Activated T-helper 17 cell treated with anti-CD3 and anti-CD28 coated beads, Interleukin-2, amount 50 U/mL, for 72 hours (primary cell): ENCODE measurements at regions not wholly inside any gene's neighbourhood (a gene's known extent, or its start where the extent isn't known, plus 50 kb on each side); places are given as distances from the start of the nearest gene placed in this dataset.
A peak's percentile ranks its signal among the peaks of the same experiment; 100 is the strongest.

Experiments
- ATAC-seq: fragments of 150-1000 bp; cut with Tn5 transposase; replicated peaks from 2 replicates; pipeline ENCODE4 v1.10.0; 2021; ENCODE audit warnings: mild to moderate bottlenecking, moderate library complexity
- H3K27ac Mint-ChIP-seq: one replicate; pipeline ENCODE4 v1.8.0; 2022; ENCODE audit warnings: mixed read lengths
- H3K27me3 Mint-ChIP-seq: one replicate; pipeline ENCODE4 v1.8.0; 2022; ENCODE audit warnings: mixed read lengths
- H3K36me3 Mint-ChIP-seq: one replicate; pipeline ENCODE4 v1.8.0; 2022; ENCODE audit warnings: low read depth, mild to moderate bottlenecking, mixed read lengths
- H3K4me1 Mint-ChIP-seq: one replicate; pipeline ENCODE4 v1.8.0; 2022; ENCODE audit warnings: mixed read lengths
- H3K4me3 Mint-ChIP-seq: one replicate; pipeline ENCODE4 v1.8.0; 2022; ENCODE audit warnings: mild to moderate bottlenecking, mixed read lengths
- H3K9me3 Mint-ChIP-seq: one replicate; pipeline ENCODE4 v1.8.0; 2022; ENCODE audit warnings: mixed read lengths

GRCh38 chr14:94934276-94934810 lies 164.4 kb upstream of the GSC start:
- H3K4me3 Mint-ChIP-seq: no peak overlapping the region
- H3K36me3 Mint-ChIP-seq: no peaks in the 10 kb centered on the region
- ATAC-seq: no peak
- peaks cover 5% of the 10 kb centered on the region for H3K4me1 Mint-ChIP-seq
- H3K27ac Mint-ChIP-seq: no peak overlapping the region
- peaks cover 4% of the 10 kb centered on the region for H3K27me3 Mint-ChIP-seq
- no peaks in the 10 kb centered on the region for H3K9me3 Mint-ChIP-seq

GRCh38 chr14:94933486-94933885 lies 163.6 kb upstream of the GSC start:
- Mint-ChIP-seq H3K27me3 (peaks cover 4% of the 10 kb centered on the region), H3K27ac (no peak overlapping the region), H3K4me3 (no peak overlapping the region), H3K4me1 (peaks cover 5% of the 10 kb centered on the region), H3K36me3 (no peaks in the 10 kb centered on the region), H3K9me3 (no peaks in the 10 kb centered on the region)
- no peak for ATAC-seq

GRCh38 chr14:94932589-94932988 lies 162.7 kb upstream of the GSC start:
- Mint-ChIP-seq H3K9me3 (no peaks in the 10 kb centered on the region), H3K4me1 (peaks cover 5% of the 10 kb centered on the region), H3K27me3 (peaks cover 4% of the 10 kb centered on the region)

GRCh38 chr14:94930690-94931089 lies 160.8 kb upstream of the GSC start:
- H3K4me3 Mint-ChIP-seq: no peak overlapping the region
- peaks cover 4% of the 10 kb centered on the region for H3K9me3 Mint-ChIP-seq
- H3K36me3 Mint-ChIP-seq: no peaks in the 10 kb centered on the region
- peaks cover 5% of the 10 kb centered on the region for H3K4me1 Mint-ChIP-seq
- no peak overlapping the region for H3K27ac Mint-ChIP-seq
- H3K27me3 Mint-ChIP-seq: peaks cover 4% of the 10 kb centered on the region
- ATAC-seq: no peak

More at GRCh38 chr14:94932589-94932988, 162.7 kb upstream of the GSC start:
- H3K4me3 Mint-ChIP-seq: no peak overlapping the region
- ATAC-seq: no peak
- no peaks in the 10 kb centered on the region for H3K36me3 Mint-ChIP-seq
- H3K27ac Mint-ChIP-seq: no peak overlapping the region

- H3K36me3 Mint-ChIP-seq: no peaks in the 10 kb centered on the region
- peaks cover 4% of the 10 kb centered on the region for H3K27me3 Mint-ChIP-seq
- H3K4me3 Mint-ChIP-seq: no peak overlapping the region
- ATAC-seq: no peak
- H3K27ac Mint-ChIP-seq: no peak overlapping the region
- peaks cover 5% of the 10 kb centered on the region for H3K4me1 Mint-ChIP-seq
- peaks cover 4% of the 10 kb centered on the region for H3K9me3 Mint-ChIP-seq
These were observed 159.4 kb upstream of the GSC start for GRCh38 chr14:94929354-94929753.

GRCh38 chr14:94926176-94926575 lies 156.3 kb upstream of the GSC start:
- no peak overlapping the region for H3K27ac Mint-ChIP-seq
- peaks cover 9% of the 10 kb centered on the region for H3K9me3 Mint-ChIP-seq
- no peak for ATAC-seq
- peaks cover 4% of the 10 kb centered on the region for H3K27me3 Mint-ChIP-seq
- H3K4me3 Mint-ChIP-seq: no peak overlapping the region
- peaks cover 3% of the 10 kb centered on the region for H3K4me1 Mint-ChIP-seq
- H3K36me3 Mint-ChIP-seq: no peaks in the 10 kb centered on the region

- Mint-ChIP-seq H3K36me3 (no peaks in the 10 kb centered on the region), H3K4me3 (no peak overlapping the region)
These were observed 155.7 kb upstream of the GSC start for GRCh38 chr14:94925416-94926173.

GRCh38 chr14:94924189-94924588 lies 154.3 kb upstream of the GSC start:
- no peaks in the 10 kb centered on the region for H3K4me1 Mint-ChIP-seq
- no peaks in the 10 kb centered on the region for H3K36me3 Mint-ChIP-seq
- peaks cover 9% of the 10 kb centered on the region for H3K9me3 Mint-ChIP-seq
- H3K27ac Mint-ChIP-seq: no peak overlapping the region
- no peak for ATAC-seq
- no peak overlapping the region for H3K4me3 Mint-ChIP-seq
- peaks cover 4% of the 10 kb centered on the region for H3K27me3 Mint-ChIP-seq

More at GRCh38 chr14:94925416-94926173, 155.7 kb upstream of the GSC start:
- Mint-ChIP-seq H3K9me3 (peaks cover 9% of the 10 kb centered on the region), H3K27me3 (peaks cover 4% of the 10 kb centered on the region), H3K27ac (no peak overlapping the region), H3K4me1 (no peaks in the 10 kb centered on the region)
- no peak for ATAC-seq

GRCh38 chr14:94923786-94924185 lies 153.9 kb upstream of the GSC start:
- no peak for ATAC-seq
- Mint-ChIP-seq H3K36me3 (no peaks in the 10 kb centered on the region), H3K9me3 (peaks cover 9% of the 10 kb centered on the region), H3K27me3 (peaks cover 4% of the 10 kb centered on the region), H3K4me3 (no peak overlapping the region), H3K27ac (no peak overlapping the region), H3K4me1 (no peaks in the 10 kb centered on the region)

- no peak for ATAC-seq
- Mint-ChIP-seq H3K27ac (no peak overlapping the region), H3K27me3 (peaks cover 8% of the 10 kb centered on the region), H3K36me3 (no peaks in the 10 kb centered on the region), H3K9me3 (peaks cover 9% of the 10 kb centered on the region), H3K4me3 (no peak overlapping the region), H3K4me1 (no peaks in the 10 kb centered on the region)
These were observed 152.8 kb upstream of the GSC start for GRCh38 chr14:94922595-94923239.

GRCh38 chr14:94921882-94922585 lies 152.1 kb upstream of the GSC start:
- Mint-ChIP-seq H3K4me3 (no peak overlapping the region), H3K9me3 (peaks cover 9% of the 10 kb centered on the region), H3K27me3 (peaks cover 8% of the 10 kb centered on the region), H3K36me3 (no peaks in the 10 kb centered on the region), H3K4me1 (no peaks in the 10 kb centered on the region), H3K27ac (no peak overlapping the region)
- no peak for ATAC-seq

GRCh38 chr14:94921456-94921855 lies 151.5 kb upstream of the GSC start:
- Mint-ChIP-seq H3K27me3 (peaks cover 8% of the 10 kb centered on the region), H3K9me3 (peaks cover 5% of the 10 kb centered on the region), H3K4me1 (no peaks in the 10 kb centered on the region), H3K4me3 (no peak overlapping the region), H3K27ac (no peak overlapping the region), H3K36me3 (no peaks in the 10 kb centered on the region)
- no peak for ATAC-seq

GRCh38 chr14:94919896-94920295 lies 150.0 kb upstream of the GSC start:
- Mint-ChIP-seq H3K4me3 (no peak overlapping the region), H3K36me3 (no peaks in the 10 kb centered on the region), H3K27me3 (peaks cover 8% of the 10 kb centered on the region), H3K9me3 (peaks cover 5% of the 10 kb centered on the region), H3K27ac (no peak overlapping the region), H3K4me1 (no peaks in the 10 kb centered on the region)
- ATAC-seq: no peak

- peak; percentile 72 for ATAC-seq
- Mint-ChIP-seq H3K9me3 (peaks cover under 1% of the 10 kb centered on the region), H3K27ac (no peak overlapping the region), H3K4me1 (no peaks in the 10 kb centered on the region), H3K36me3 (no peaks in the 10 kb centered on the region), H3K4me3 (no peak overlapping the region), H3K27me3 (peaks cover 8% of the 10 kb centered on the region)
These were observed 149.0 kb upstream of the GSC start for GRCh38 chr14:94918896-94919295.
